H9 (cell line): ENCODE measurements at regions not wholly inside any gene's neighbourhood (a gene's known extent, or its start where the extent isn't known, plus 50 kb on each side); places are given as distances from the start of the nearest gene placed in this dataset.
"Not testable (repeated sequence)": the region's sequence is repeated elsewhere in the genome, so short reads cannot be mapped to it uniquely, and the experiment has no call there.

Source experiments
- DNase-seq: peaks from one replicate; pipeline ENCODE4 v3.0.0-alpha.2; 2017
- H2AFZ ChIP-seq: one replicate; pipeline ENCODE4 v1.6.1; 2013; ENCODE audit warnings: mild to moderate bottlenecking, low read length, control low read depth, moderate library complexity
- H2AK5ac ChIP-seq: 2 replicates; pipeline ENCODE4 v1.6.1; 2013; ENCODE audit warnings: low read length, control low read depth, mixed read lengths; ENCODE audit not compliant: insufficient read length
- H2BK120ac ChIP-seq: one replicate; pipeline ENCODE4 v1.6.1; 2013; ENCODE audit warnings: low read depth, mild to moderate bottlenecking, low read length, control low read depth, inconsistent platforms; ENCODE audit not compliant: poor library complexity, severe bottlenecking
- H2BK12ac ChIP-seq: 2 replicates; pipeline ENCODE4 v1.6.1; 2013; ENCODE audit warnings: low read length, control low read depth, mixed read lengths, low read depth; ENCODE audit not compliant: insufficient read length
- H2BK15ac ChIP-seq: 2 replicates; pipeline ENCODE4 v1.6.1; 2013; ENCODE audit warnings: low read depth, low read length, control low read depth
- H2BK20ac ChIP-seq: one replicate; pipeline ENCODE4 v1.6.1; 2013; ENCODE audit warnings: low read depth, mild to moderate bottlenecking, low read length, control low read depth, inconsistent platforms; ENCODE audit not compliant: poor library complexity, severe bottlenecking
- H2BK5ac ChIP-seq: 2 replicates; pipeline ENCODE4 v1.6.1; 2013; ENCODE audit warnings: low read length, control low read depth, mixed read lengths; ENCODE audit not compliant: insufficient read length
- H3K14ac ChIP-seq: 2 replicates; pipeline ENCODE4 v1.6.1; 2013; ENCODE audit warnings: low read length, control low read depth; ENCODE audit not compliant: insufficient read depth
- H3K18ac ChIP-seq: 2 replicates; pipeline ENCODE4 v1.6.1; 2013; ENCODE audit warnings: low read depth, mild to moderate bottlenecking, mixed read lengths, low read length, control low read depth; ENCODE audit not compliant: insufficient read length
- H3K23ac ChIP-seq: 2 replicates; pipeline ENCODE4 v1.6.1; 2013; ENCODE audit warnings: low read length, control low read depth, mixed read lengths, low read depth; ENCODE audit not compliant: insufficient read length
- H3K23me2 ChIP-seq: 2 replicates; pipeline ENCODE4 v1.6.1; 2013; ENCODE audit warnings: low read depth, mild to moderate bottlenecking, mixed read lengths, low read length, control low read depth; ENCODE audit not compliant: insufficient read length, poor library complexity, severe bottlenecking
- H3K27ac ChIP-seq: 2 replicates; pipeline ENCODE4 v1.5.1; 2013; ENCODE audit warnings: low read length, control low read depth, mixed read lengths, low read depth; ENCODE audit not compliant: insufficient read length
- H3K27me3 ChIP-seq: 2 replicates; pipeline ENCODE4 v1.6.1; 2013; ENCODE audit warnings: low read length, control low read depth, inconsistent platforms; ENCODE audit not compliant: insufficient read depth
- H3K4ac ChIP-seq: 2 replicates; pipeline ENCODE4 v1.6.1; 2013; ENCODE audit warnings: low read depth, mild to moderate bottlenecking, control low read depth, inconsistent platforms, low read length, moderate library complexity
- H3K4me1 ChIP-seq: 2 replicates; pipeline ENCODE4 v1.6.1; 2013; ENCODE audit warnings: low read length, control low read depth, inconsistent platforms; ENCODE audit not compliant: insufficient read depth
- H3K4me2 ChIP-seq: 2 replicates; pipeline ENCODE4 v1.6.1; 2013; ENCODE audit warnings: low read length, control low read depth, mixed read lengths; ENCODE audit not compliant: insufficient read length, insufficient read depth
- H3K56ac ChIP-seq: 2 replicates; pipeline ENCODE4 v1.6.1; 2013; ENCODE audit warnings: low read depth, mild to moderate bottlenecking, mixed read lengths, low read length, control low read depth; ENCODE audit not compliant: insufficient read length
- H3K79me1 ChIP-seq: 2 replicates; pipeline ENCODE4 v1.6.1; 2013; ENCODE audit warnings: low read depth, mild to moderate bottlenecking, moderate library complexity, low read length, control low read depth, inconsistent platforms; ENCODE audit not compliant: insufficient read depth, poor library complexity, severe bottlenecking
- H3K79me2 ChIP-seq: 2 replicates; pipeline ENCODE4 v1.6.1; 2013; ENCODE audit warnings: low read length, control low read depth, inconsistent platforms; ENCODE audit not compliant: insufficient read depth
- H3K9ac ChIP-seq: 2 replicates; pipeline ENCODE4 v1.6.1; 2013; ENCODE audit warnings: low read length, control low read depth, mixed read lengths; ENCODE audit not compliant: insufficient read length; ENCODE audit errors: extremely low read depth
- H3K9me3 ChIP-seq: one replicate; pipeline ENCODE4 v1.6.1; 2013; ENCODE audit warnings: low read depth, low read length, inconsistent platforms; ENCODE audit not compliant: control insufficient read depth
- H3T11ph ChIP-seq: one replicate; pipeline ENCODE4 v1.6.1; 2013; ENCODE audit warnings: mild to moderate bottlenecking, low read length, control low read depth, inconsistent platforms
- H4K20me1 ChIP-seq: one replicate; pipeline ENCODE4 v1.6.1; 2013; ENCODE audit not compliant: control insufficient read depth, insufficient read length, insufficient read depth
- H4K5ac ChIP-seq: 2 replicates; pipeline ENCODE4 v1.6.1; 2013; ENCODE audit warnings: low read depth, mild to moderate bottlenecking, mixed read lengths, low read length, control low read depth; ENCODE audit not compliant: insufficient read length
- H4K8ac ChIP-seq: replicated peaks from 2 replicates; pipeline ENCODE4 v1.6.1; 2013; ENCODE audit warnings: low read length, control low read depth, mixed read lengths, low read depth; ENCODE audit not compliant: insufficient read length
- H4K91ac ChIP-seq: 2 replicates; pipeline ENCODE4 v1.6.1; 2013; ENCODE audit warnings: low read depth, mild to moderate bottlenecking, moderate library complexity, mixed read lengths, low read length, control low read depth; ENCODE audit not compliant: insufficient read length
- H3K27ac Mint-ChIP-seq, 3 experiments: 2 replicates in 2 of 3; 3 replicates in 1 of 3; pipeline ENCODE4 v1.8.0; 2020 to 2021; ENCODE audit warnings: mixed read lengths in 3 of 3, mild to moderate bottlenecking in 1 of 3, moderate library complexity in 1 of 3
- H3K27me3 Mint-ChIP-seq: 2 replicates; pipeline ENCODE4 v1.8.0; 2021; ENCODE audit warnings: low read depth, mild to moderate bottlenecking, moderate library complexity, mixed read lengths
- H3K36me3 Mint-ChIP-seq, 3 experiments: 2 replicates in 2 of 3; 3 replicates in 1 of 3; pipeline ENCODE4 v1.8.0; 2020 to 2021; ENCODE audit warnings: low read depth in 3 of 3, mixed read lengths in 3 of 3; ENCODE audit not compliant: insufficient read depth in 1 of 3
- H3K4me1 Mint-ChIP-seq, 2 experiments: 2 replicates each; pipeline ENCODE4 v1.8.0; 2020; ENCODE audit warnings: mixed read lengths in 2 of 2
- H3K4me3 Mint-ChIP-seq, 2 experiments: 2 replicates in 1 of 2; 3 replicates in 1 of 2; pipeline ENCODE4 v1.8.0; 2020 to 2021; ENCODE audit warnings: mild to moderate bottlenecking in 2 of 2, mixed read lengths in 2 of 2, moderate library complexity in 1 of 2
- H3K9me3 Mint-ChIP-seq, 2 experiments: 2 replicates in 1 of 2; 3 replicates in 1 of 2; pipeline ENCODE4 v1.8.0; 2020; ENCODE audit warnings: mild to moderate bottlenecking in 2 of 2, mixed read lengths in 2 of 2, moderate library complexity in 1 of 2
- CTCF ChIP-seq: fragments of 200-600 bp; sonication (generic); conservative IDR thresholded peaks from 3 replicates; pipeline ENCODE4 v1.8.0; 2021; ENCODE audit warnings: antibody characterized with exemption, mild to moderate bottlenecking
- WGBS: extraction: QIAGEN DNeasy Blood & Tissue Kit; methylation state at CpG from one replicate; pipeline ENCODE4 v1.1.7; 2013; ENCODE audit warnings: missing lambda C conversion rate, low lambda C conversion rate, mixed read lengths; ENCODE audit not compliant: insufficient read length; ENCODE audit errors: extremely low coverage; 5-methylcytosine and 5-hydroxymethylcytosine counted together

GRCh38 chr2:105660489-105660888 is 84.2 kb upstream of the NCK2 start:
- Mint-ChIP-seq H3K36me3 (peaks cover 10 to 18% (median 11%) of the 10 kb centered on the region in 3 experiments; a peak in 6 of 7 replicates), H3K4me1 (peaks cover 2% of the 10 kb centered on the region in 2 experiments), H3K4me3 (no peak overlapping the region), H3K9me3 (peaks cover 19 to 22% of the 10 kb centered on the region in 2 experiments), H3K27ac (no peak overlapping the region), H3K27me3 (no peaks in the 10 kb centered on the region)
- Histone ChIP-seq H3K56ac (no peak overlapping the region), H2BK15ac (no peak overlapping the region), H3K79me1 (no peaks in the 10 kb centered on the region), H3K4me2 (no peak overlapping the region), H3K9me3 (no peaks in the 10 kb centered on the region), H2BK5ac (no peak overlapping the region), H4K5ac (no peak overlapping the region), H3K79me2 (no peaks in the 10 kb centered on the region), H3K23ac (no peak overlapping the region), H2BK20ac (no peak overlapping the region), H2AFZ (no peak overlapping the region), H4K8ac (no peak overlapping the region), H3K4ac (no peak overlapping the region), H2BK120ac (no peak overlapping the region), H3K4me1 (no peaks in the 10 kb centered on the region; the same call in 1 of the 2 replicates), H3K23me2 (no peaks in the 10 kb centered on the region), H3K27me3 (no peaks in the 10 kb centered on the region), H3K18ac (no peak overlapping the region), H3T11ph (no peak overlapping the region), H3K14ac (no peak overlapping the region), H3K27ac (no peak overlapping the region), H3K9ac (no peak overlapping the region), H4K20me1 (no peaks in the 10 kb centered on the region), H2AK5ac (no peak overlapping the region), H2BK12ac (no peak overlapping the region), H4K91ac (no peak overlapping the region)
- no peak for TF ChIP-seq CTCF
- WGBS, result no CpG with 5 or more reads among the region's 4 CpGs
- no peak for DNase-seq

GRCh38 chr2:105655723-105656606 is 88.7 kb upstream of the NCK2 start:
- H2BK5ac ChIP-seq, H3K4me1 ChIP-seq, DNase-seq, H3K23me2 ChIP-seq, H4K91ac ChIP-seq, H4K20me1 ChIP-seq, H4K8ac ChIP-seq, H3K27ac Mint-ChIP-seq, H2AK5ac ChIP-seq, H3K9me3 ChIP-seq, H3K79me2 ChIP-seq, H2AFZ ChIP-seq, H3T11ph ChIP-seq, H3K79me1 ChIP-seq, H3K27me3 ChIP-seq, H3K56ac ChIP-seq, H3K27ac ChIP-seq, H3K4ac ChIP-seq, H2BK120ac ChIP-seq, H2BK15ac ChIP-seq, H3K27me3 Mint-ChIP-seq, H3K9ac ChIP-seq, H3K23ac ChIP-seq, H3K4me3 Mint-ChIP-seq, H2BK20ac ChIP-seq, H3K14ac ChIP-seq, H4K5ac ChIP-seq, H3K4me2 ChIP-seq, H2BK12ac ChIP-seq, H3K18ac ChIP-seq: not testable (repeated sequence)
- WGBS, result no CpG with 5 or more reads among the region's 4 CpGs
- Mint-ChIP-seq H3K4me1 (peaks cover 18% of the 10 kb centered on the region in 2 experiments), H3K36me3 (peaks cover 4 to 12% (median 7%) of the 10 kb centered on the region in 3 experiments), H3K9me3 (peaks cover 9 to 10% of the 10 kb centered on the region in 2 experiments)
